Osteoblast (primary cell): ENCODE measurements at regions not wholly inside any gene's neighbourhood (a gene's known extent, or its start where the extent isn't known, plus 50 kb on each side); places are given as distances from the start of the nearest gene placed in this dataset.

Experiments used
- DNase-seq: peaks from one replicate; pipeline ENCODE4 v3.0.0; 2011; ENCODE audit warnings: low spot score, mixed read lengths; ENCODE audit not compliant: insufficient read length; ENCODE audit errors: missing footprints
- H2AFZ ChIP-seq: 2 replicates; pipeline ENCODE4 v1.6.0; 2011; ENCODE audit warnings: mild to moderate bottlenecking, low read length
- H3K27ac ChIP-seq: 2 replicates; pipeline ENCODE4 v1.5.1; 2011; ENCODE audit warnings: mild to moderate bottlenecking, low read depth, low read length, moderate library complexity
- H3K27me3 ChIP-seq: 2 replicates; pipeline ENCODE4 v1.6.0; 2012; ENCODE audit warnings: mild to moderate bottlenecking, control low read depth, inconsistent platforms, low read length, moderate library complexity; ENCODE audit not compliant: insufficient read depth
- H3K36me3 ChIP-seq: 2 replicates; pipeline ENCODE4 v1.5.1; 2011; ENCODE audit warnings: mild to moderate bottlenecking, low read length, control low read depth, moderate library complexity; ENCODE audit not compliant: insufficient read depth
- H3K4me1 ChIP-seq: 2 replicates; pipeline ENCODE4 v1.5.1; 2011; ENCODE audit warnings: mild to moderate bottlenecking, low read length, control low read depth, moderate library complexity; ENCODE audit not compliant: insufficient read depth
- H3K4me2 ChIP-seq: 2 replicates; pipeline ENCODE4 v1.6.0; 2011; ENCODE audit warnings: mild to moderate bottlenecking, low read length; ENCODE audit not compliant: insufficient read depth
- H3K4me3 ChIP-seq: fragments of 200-600 bp; sonication (generic); 3 replicates; pipeline ENCODE4 v1.5.1; 2012; ENCODE audit warnings: mild to moderate bottlenecking, low read length, inconsistent platforms; ENCODE audit not compliant: insufficient read depth
- H3K79me2 ChIP-seq: 2 replicates; pipeline ENCODE4 v1.6.0; 2012; ENCODE audit warnings: mild to moderate bottlenecking, low read length, control low read depth, inconsistent platforms; ENCODE audit not compliant: insufficient read depth
- H3K9me3 ChIP-seq: 2 replicates; pipeline ENCODE4 v1.5.1; 2011; ENCODE audit warnings: low read depth, low read length, control low read depth
- H4K20me1 ChIP-seq: 2 replicates; pipeline ENCODE4 v1.6.0; 2012; ENCODE audit warnings: mild to moderate bottlenecking, low read length, control low read depth; ENCODE audit not compliant: insufficient read depth
- TF ChIP-seq, protein P1 (sequence below): IDR thresholded peaks from 2 replicates; pipeline ENCODE4 v1.5.1; 2011; ENCODE audit warnings: mild to moderate bottlenecking, low read depth, low read length, moderate library complexity; ENCODE audit errors: extremely low read depth

GRCh38 chr1:168637350-168637991 lies 61.1 kb downstream of the XCL1 start:
- TF ChIP-seq, protein P1, sequence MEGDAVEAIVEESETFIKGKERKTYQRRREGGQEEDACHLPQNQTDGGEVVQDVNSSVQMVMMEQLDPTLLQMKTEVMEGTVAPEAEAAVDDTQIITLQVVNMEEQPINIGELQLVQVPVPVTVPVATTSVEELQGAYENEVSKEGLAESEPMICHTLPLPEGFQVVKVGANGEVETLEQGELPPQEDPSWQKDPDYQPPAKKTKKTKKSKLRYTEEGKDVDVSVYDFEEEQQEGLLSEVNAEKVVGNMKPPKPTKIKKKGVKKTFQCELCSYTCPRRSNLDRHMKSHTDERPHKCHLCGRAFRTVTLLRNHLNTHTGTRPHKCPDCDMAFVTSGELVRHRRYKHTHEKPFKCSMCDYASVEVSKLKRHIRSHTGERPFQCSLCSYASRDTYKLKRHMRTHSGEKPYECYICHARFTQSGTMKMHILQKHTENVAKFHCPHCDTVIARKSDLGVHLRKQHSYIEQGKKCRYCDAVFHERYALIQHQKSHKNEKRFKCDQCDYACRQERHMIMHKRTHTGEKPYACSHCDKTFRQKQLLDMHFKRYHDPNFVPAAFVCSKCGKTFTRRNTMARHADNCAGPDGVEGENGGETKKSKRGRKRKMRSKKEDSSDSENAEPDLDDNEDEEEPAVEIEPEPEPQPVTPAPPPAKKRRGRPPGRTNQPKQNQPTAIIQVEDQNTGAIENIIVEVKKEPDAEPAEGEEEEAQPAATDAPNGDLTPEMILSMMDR: peak; percentile 74
- H3K4me2 ChIP-seq: no peak overlapping the region
- H4K20me1 ChIP-seq: no peaks in the 10 kb centered on the region
- H3K27ac ChIP-seq: peak overlapping the region; percentile 69
- peak overlapping the region; percentile 72 for H2AFZ ChIP-seq
- DNase-seq: no peak
- no peaks in the 10 kb centered on the region for H3K79me2 ChIP-seq
- no peaks in the 10 kb centered on the region for H3K36me3 ChIP-seq
- H3K9me3 ChIP-seq: no peaks in the 10 kb centered on the region
- peaks cover 3% of the 10 kb centered on the region for H3K27me3 ChIP-seq
- H3K4me3 ChIP-seq: no peak overlapping the region
- H3K4me1 ChIP-seq: peaks cover 12% of the 10 kb centered on the region

- H3K27ac ChIP-seq: no peak overlapping the region
- TF ChIP-seq, protein P1: no peak
- H3K79me2 ChIP-seq: no peaks in the 10 kb centered on the region
- peaks cover 23% of the 10 kb centered on the region for H3K4me1 ChIP-seq
- H2AFZ ChIP-seq: no peak overlapping the region
- no peak overlapping the region for H3K4me3 ChIP-seq
- no peaks in the 10 kb centered on the region for H3K36me3 ChIP-seq
- peaks cover 3% of the 10 kb centered on the region for H3K27me3 ChIP-seq
- DNase-seq: no peak
- no peak overlapping the region for H3K4me2 ChIP-seq
- H3K9me3 ChIP-seq: no peaks in the 10 kb centered on the region
- H4K20me1 ChIP-seq: no peaks in the 10 kb centered on the region
Observed at GRCh38 chr1:168638884-168639283, 62.5 kb downstream of the XCL1 start.

DNA sequence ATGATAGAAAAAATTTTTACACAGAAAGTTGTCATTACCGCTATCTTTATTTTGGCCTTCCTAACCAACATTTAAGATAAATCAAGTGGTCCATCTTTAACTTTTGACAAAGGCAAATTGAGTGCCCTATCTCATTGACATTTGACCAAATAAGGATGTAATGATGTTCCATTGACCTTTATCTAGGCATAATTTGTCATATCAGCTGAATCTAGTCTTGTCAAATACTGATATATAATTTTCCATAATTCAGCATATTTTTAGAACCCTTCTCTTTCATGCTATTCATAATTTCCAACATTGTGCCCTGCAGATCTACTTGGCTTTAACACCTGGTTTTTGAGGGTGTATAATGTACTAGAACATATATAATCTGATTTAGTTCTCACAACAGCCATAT lies 63.8 kb downstream of the XCL1 start:
- H4K20me1 ChIP-seq: no peaks in the 10 kb centered on the region
- no peaks in the 10 kb centered on the region for H3K36me3 ChIP-seq
- peaks cover 3% of the 10 kb centered on the region for H3K27me3 ChIP-seq
- no peaks in the 10 kb centered on the region for H3K79me2 ChIP-seq
- no peak overlapping the region for H3K4me3 ChIP-seq
- no peak for DNase-seq
- H3K4me2 ChIP-seq: no peak overlapping the region
- H3K4me1 ChIP-seq: peaks cover 24% of the 10 kb centered on the region
- TF ChIP-seq, protein P1: no peak
- no peak overlapping the region for H2AFZ ChIP-seq
- H3K9me3 ChIP-seq: no peaks in the 10 kb centered on the region
- H3K27ac ChIP-seq: no peak overlapping the region

DNA sequence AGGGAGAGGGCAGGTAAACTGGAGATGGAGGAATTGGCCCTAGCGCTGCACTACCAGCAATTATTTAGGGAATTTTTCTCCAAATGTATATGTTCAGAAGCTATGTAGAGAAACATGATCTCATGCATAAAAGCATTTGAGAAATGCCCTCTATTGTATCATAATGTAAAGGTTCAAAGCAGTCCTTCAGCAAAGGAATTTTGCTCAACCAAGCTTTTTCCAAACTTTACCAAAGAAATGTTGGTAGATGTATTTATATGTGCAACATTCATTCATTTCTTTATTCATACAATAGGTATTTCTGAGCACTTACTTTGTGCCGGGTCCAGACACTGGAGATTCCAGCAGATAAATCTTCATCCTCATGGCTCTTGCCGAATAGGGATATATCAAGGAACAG lies 64.4 kb downstream of the XCL1 start:
- H3K4me2 ChIP-seq: no peak overlapping the region
- no peak overlapping the region for H3K4me3 ChIP-seq
- no peak overlapping the region for H3K27ac ChIP-seq
- peaks cover 3% of the 10 kb centered on the region for H3K27me3 ChIP-seq
- TF ChIP-seq, protein P1: no peak
- no peaks in the 10 kb centered on the region for H3K9me3 ChIP-seq
- peaks cover 24% of the 10 kb centered on the region for H3K4me1 ChIP-seq
- no peak for DNase-seq
- no peaks in the 10 kb centered on the region for H4K20me1 ChIP-seq
- H2AFZ ChIP-seq: no peak overlapping the region
- no peaks in the 10 kb centered on the region for H3K79me2 ChIP-seq
- no peaks in the 10 kb centered on the region for H3K36me3 ChIP-seq
